Activated CD4-positive, alpha-beta memory T cell treated with anti-CD3 and anti-CD28 coated beads for 36 hours (primary cell): ENCODE measurements at regions not wholly inside any gene's neighbourhood (a gene's known extent, or its start where the extent isn't known, plus 50 kb on each side); places are given as distances from the start of the nearest gene placed in this dataset.

ENCODE experiments used
- CTCF ChIA-PET: fragments of 350-600 bp; sonication (Branson Sonifier 250); formaldehyde crosslinking; loops from one replicate; lab custom pipeline; 2021; ENCODE audit warnings: antibody characterized with exemption, inconsistent platforms; lab: Charles Lee
- POLR2A ChIA-PET: fragments of 350-600 bp; sonication (Branson Sonifier 250); formaldehyde crosslinking; loops from one replicate; lab custom pipeline; 2021; ENCODE audit warnings: antibody characterized with exemption; lab: Charles Lee
- DNase-seq: peaks from one replicate; pipeline ENCODE4 v3.0.0-alpha.2; 2020
- H3K27ac Mint-ChIP-seq: one replicate; pipeline ENCODE4 v1.8.0; 2021; ENCODE audit warnings: mixed read lengths
- H3K27me3 Mint-ChIP-seq: one replicate; pipeline ENCODE4 v1.8.0; 2021; ENCODE audit warnings: mixed read lengths
- H3K36me3 Mint-ChIP-seq: one replicate; pipeline ENCODE4 v1.8.0; 2021; ENCODE audit warnings: mixed read lengths
- H3K4me1 Mint-ChIP-seq: one replicate; pipeline ENCODE4 v1.8.0; 2021; ENCODE audit warnings: low read depth, mixed read lengths
- H3K4me3 Mint-ChIP-seq: one replicate; pipeline ENCODE4 v1.8.0; 2021; ENCODE audit warnings: mild to moderate bottlenecking, mixed read lengths
- H3K9me3 Mint-ChIP-seq: one replicate; pipeline ENCODE4 v1.8.0; 2021; ENCODE audit warnings: mixed read lengths
- intact Hi-C: fragments of 100-400 bp; cut with micrococcal nuclease; formaldehyde crosslinking; loops from one replicate; pipeline ENCODE4 v1.15.1; 2023

- no peaks in the 10 kb centered on the region for H3K9me3 Mint-ChIP-seq
- no peak for DNase-seq
- no peak overlapping the region for H3K27ac Mint-ChIP-seq
- ChIA-PET CTCF (no interaction called here), POLR2A (no interaction called here)
- H3K36me3 Mint-ChIP-seq: no peaks in the 10 kb centered on the region
- H3K27me3 Mint-ChIP-seq: peaks cover 19% of the 10 kb centered on the region
- intact Hi-C loops: no loop called here
- H3K4me3 Mint-ChIP-seq: no peak overlapping the region
- no peaks in the 10 kb centered on the region for H3K4me1 Mint-ChIP-seq
Measured at GRCh38 chr5:176154821-176155220, 83.4 kb upstream of the SIMC1 start.

GRCh38 chr5:176155922-176156359 is 82.3 kb upstream of the SIMC1 start:
- Mint-ChIP-seq H3K9me3 (no peaks in the 10 kb centered on the region), H3K36me3 (no peaks in the 10 kb centered on the region), H3K4me3 (no peak overlapping the region), H3K4me1 (no peaks in the 10 kb centered on the region), H3K27me3 (peaks cover 19% of the 10 kb centered on the region), H3K27ac (no peak overlapping the region)
- ChIA-PET CTCF (no interaction called here), POLR2A (no interaction called here)
- no peak for DNase-seq
- intact Hi-C loops: no loop called here

- ChIA-PET CTCF (no interaction called here), POLR2A (no interaction called here)
- H3K4me1 Mint-ChIP-seq: no peaks in the 10 kb centered on the region
- H3K27me3 Mint-ChIP-seq: peaks cover 15% of the 10 kb centered on the region
- H3K4me3 Mint-ChIP-seq: no peak overlapping the region
- intact Hi-C loops: no loop called here
- no peaks in the 10 kb centered on the region for H3K36me3 Mint-ChIP-seq
- H3K9me3 Mint-ChIP-seq: no peaks in the 10 kb centered on the region
- no peak overlapping the region for H3K27ac Mint-ChIP-seq
- DNase-seq: no peak
Measured at GRCh38 chr5:176157656-176158055, 80.6 kb upstream of the SIMC1 start.

GRCh38 chr5:176161431-176161830 is 76.8 kb upstream of the SIMC1 start:
- Mint-ChIP-seq H3K36me3 (no peaks in the 10 kb centered on the region), H3K27me3 (peaks cover 10% of the 10 kb centered on the region), H3K4me1 (no peaks in the 10 kb centered on the region), H3K4me3 (no peak overlapping the region), H3K27ac (no peak overlapping the region), H3K9me3 (no peaks in the 10 kb centered on the region)
- intact Hi-C loops: no loop called here
- POLR2A ChIA-PET: no interaction called here
- CTCF ChIA-PET: no interaction called here
- no peak for DNase-seq

- H3K9me3 Mint-ChIP-seq: no peaks in the 10 kb centered on the region
- H3K4me3 Mint-ChIP-seq: no peak overlapping the region
- intact Hi-C loops: no loop called here
- H3K27ac Mint-ChIP-seq: no peak overlapping the region
- ChIA-PET POLR2A (no interaction called here), CTCF (interaction anchor here (0.7 kb wide), 1 partner anchor 1309 kb away, joined by 3 read pairs; no protein-coding TSS in a partner anchor)
- H3K36me3 Mint-ChIP-seq: no peaks in the 10 kb centered on the region
- no peaks in the 10 kb centered on the region for H3K4me1 Mint-ChIP-seq
- H3K27me3 Mint-ChIP-seq: peaks cover 10% of the 10 kb centered on the region
- no peak for DNase-seq
Measured at GRCh38 chr5:176162198-176162597, 76.0 kb upstream of the SIMC1 start.

- intact Hi-C loops: no loop called here
- no peak for DNase-seq
- H3K36me3 Mint-ChIP-seq: no peaks in the 10 kb centered on the region
- H3K9me3 Mint-ChIP-seq: no peaks in the 10 kb centered on the region
- CTCF ChIA-PET: no interaction called here
- POLR2A ChIA-PET: no interaction called here
- H3K4me1 Mint-ChIP-seq: no peaks in the 10 kb centered on the region
- peaks cover 8% of the 10 kb centered on the region for H3K27me3 Mint-ChIP-seq
- no peak overlapping the region for H3K27ac Mint-ChIP-seq
- H3K4me3 Mint-ChIP-seq: no peak overlapping the region
Measured at GRCh38 chr5:176162888-176163287, 75.3 kb upstream of the SIMC1 start.

GRCh38 chr5:176166427-176166826 is 71.8 kb upstream of the SIMC1 start:
- DNase-seq: no peak
- H3K27me3 Mint-ChIP-seq: no peaks in the 10 kb centered on the region
- H3K9me3 Mint-ChIP-seq: no peaks in the 10 kb centered on the region
- no peak overlapping the region for H3K4me3 Mint-ChIP-seq
- intact Hi-C loops: no loop called here
- ChIA-PET POLR2A (no interaction called here), CTCF (no interaction called here)
- H3K4me1 Mint-ChIP-seq: no peaks in the 10 kb centered on the region
- no peaks in the 10 kb centered on the region for H3K36me3 Mint-ChIP-seq
- no peak overlapping the region for H3K27ac Mint-ChIP-seq

- Mint-ChIP-seq H3K4me3 (no peak overlapping the region), H3K4me1 (no peaks in the 10 kb centered on the region), H3K27me3 (no peaks in the 10 kb centered on the region), H3K36me3 (no peaks in the 10 kb centered on the region), H3K9me3 (no peaks in the 10 kb centered on the region), H3K27ac (no peak overlapping the region)
- intact Hi-C loops: no loop called here
- ChIA-PET POLR2A (no interaction called here), CTCF (no interaction called here)
- no peak for DNase-seq
Measured at GRCh38 chr5:176167800-176168199, 70.4 kb upstream of the SIMC1 start.

- intact Hi-C loops: no loop called here
- ChIA-PET POLR2A (no interaction called here), CTCF (no interaction called here)
- no peaks in the 10 kb centered on the region for H3K9me3 Mint-ChIP-seq
- no peaks in the 10 kb centered on the region for H3K27me3 Mint-ChIP-seq
- H3K36me3 Mint-ChIP-seq: no peaks in the 10 kb centered on the region
- no peak overlapping the region for H3K27ac Mint-ChIP-seq
- H3K4me1 Mint-ChIP-seq: no peaks in the 10 kb centered on the region
- H3K4me3 Mint-ChIP-seq: no peak overlapping the region
- DNase-seq: no peak
Measured at GRCh38 chr5:176169393-176170063, 68.7 kb upstream of the SIMC1 start.

- CTCF ChIA-PET: interaction anchor here (1.0 kb wide), 1 partner anchor 636 kb away, joined by 3 read pairs; no protein-coding TSS in a partner anchor
- Mint-ChIP-seq H3K4me3 (no peak overlapping the region), H3K9me3 (no peaks in the 10 kb centered on the region), H3K4me1 (no peaks in the 10 kb centered on the region), H3K36me3 (no peaks in the 10 kb centered on the region), H3K27me3 (no peaks in the 10 kb centered on the region), H3K27ac (no peak overlapping the region)
- intact Hi-C loops: no loop called here
- DNase-seq: no peak
- POLR2A ChIA-PET: no interaction called here
Measured at GRCh38 chr5:176170084-176170483, 68.1 kb upstream of the SIMC1 start.

GRCh38 chr5:176171171-176171760 is 67.0 kb upstream of the SIMC1 start:
- Mint-ChIP-seq H3K4me3 (no peak overlapping the region), H3K4me1 (no peaks in the 10 kb centered on the region), H3K36me3 (no peaks in the 10 kb centered on the region), H3K27ac (no peak overlapping the region), H3K9me3 (no peaks in the 10 kb centered on the region), H3K27me3 (peaks cover 5% of the 10 kb centered on the region)
- ChIA-PET CTCF (interaction anchor here (1.0 kb wide), 1 partner anchor 637 kb away, joined by 3 read pairs; no protein-coding TSS in a partner anchor), POLR2A (no interaction called here)
- intact Hi-C loops: no loop called here
- no peak for DNase-seq

GRCh38 chr5:176172246-176172645 is 66.0 kb upstream of the SIMC1 start:
- Mint-ChIP-seq H3K9me3 (no peaks in the 10 kb centered on the region), H3K36me3 (no peaks in the 10 kb centered on the region), H3K27ac (no peak overlapping the region), H3K4me1 (no peaks in the 10 kb centered on the region), H3K4me3 (no peak overlapping the region), H3K27me3 (peaks cover 11% of the 10 kb centered on the region)
- DNase-seq: no peak
- ChIA-PET CTCF (no interaction called here), POLR2A (no interaction called here)
- intact Hi-C loops: no loop called here

GRCh38 chr5:176173647-176174046 is 64.6 kb upstream of the SIMC1 start:
- no peak for DNase-seq
- no peaks in the 10 kb centered on the region for H3K36me3 Mint-ChIP-seq
- no peaks in the 10 kb centered on the region for H3K9me3 Mint-ChIP-seq
- H3K27ac Mint-ChIP-seq: no peak overlapping the region
- intact Hi-C loops: no loop called here
- H3K4me3 Mint-ChIP-seq: no peak overlapping the region
- CTCF ChIA-PET: no interaction called here
- peaks cover 11% of the 10 kb centered on the region for H3K27me3 Mint-ChIP-seq
- POLR2A ChIA-PET: no interaction called here
- no peaks in the 10 kb centered on the region for H3K4me1 Mint-ChIP-seq
